BJ (cell line): ENCODE measurements at regions not wholly inside any gene's neighbourhood (a gene's known extent, or its start where the extent isn't known, plus 50 kb on each side); places are given as distances from the start of the nearest gene placed in this dataset.

Experiments used
- CTCF ChIA-PET: fragments of 350-600 bp; formaldehyde crosslinking; extraction: SDS; loops from one replicate; lab custom pipeline; 2021; ENCODE audit warnings: antibody characterized with exemption, inconsistent platforms; lab: Yijun Ruan, JAX
- POLR2A ChIA-PET: fragments of 300-600 bp; sonication (Branson Sonifier 250); formaldehyde crosslinking; extraction: SDS; loops from one replicate; lab custom pipeline; 2021; ENCODE audit warnings: antibody characterized with exemption; lab: Charles Lee
- DNase-seq: peaks from one replicate; pipeline ENCODE4 v3.0.0-alpha.2; 2011; ENCODE audit warnings: low read depth
- H3K27me3 ChIP-seq: 2 replicates; pipeline ENCODE4 v1.6.0; 2011; ENCODE audit warnings: low read length; ENCODE audit not compliant: control insufficient read depth, insufficient read depth
- H3K36me3 ChIP-seq: 2 replicates; pipeline ENCODE4 v1.5.1; 2011; ENCODE audit warnings: low read length; ENCODE audit not compliant: control insufficient read depth, insufficient read depth
- H3K4me3 ChIP-seq: 2 replicates; pipeline ENCODE4 v1.5.1; 2011; ENCODE audit warnings: low read depth, mild to moderate bottlenecking, control low read depth, low read length
- TF ChIP-seq, protein P1 (sequence below): IDR thresholded peaks from 2 replicates; pipeline ENCODE4 v1.5.1; 2011; ENCODE audit warnings: low read depth, mild to moderate bottlenecking, control low read depth, inconsistent platforms, low read length, moderate library complexity; ENCODE audit not compliant: insufficient read depth

DNA sequence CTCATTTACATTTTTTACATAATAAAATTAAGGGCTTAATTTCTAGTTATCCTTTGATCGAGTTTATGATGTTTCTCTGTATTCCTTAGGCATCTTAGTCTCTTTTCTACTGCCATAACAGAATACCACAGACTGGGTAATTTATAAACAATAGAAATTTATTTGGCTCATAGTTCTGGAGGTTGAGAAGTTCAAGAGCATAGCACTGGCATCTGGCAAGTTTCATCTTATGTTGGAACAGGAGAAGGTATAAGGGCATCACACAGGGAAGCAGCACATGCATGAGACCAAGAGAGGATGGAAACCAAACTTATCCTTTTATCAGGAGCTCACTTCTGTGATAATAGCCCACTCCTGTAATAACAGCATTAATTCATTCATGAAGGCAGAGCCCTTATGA, 284.9 kb upstream of the COX7C start:
- no peaks in the 10 kb centered on the region for H3K36me3 ChIP-seq
- CTCF ChIA-PET = no interaction called here
- TF ChIP-seq, protein P1, sequence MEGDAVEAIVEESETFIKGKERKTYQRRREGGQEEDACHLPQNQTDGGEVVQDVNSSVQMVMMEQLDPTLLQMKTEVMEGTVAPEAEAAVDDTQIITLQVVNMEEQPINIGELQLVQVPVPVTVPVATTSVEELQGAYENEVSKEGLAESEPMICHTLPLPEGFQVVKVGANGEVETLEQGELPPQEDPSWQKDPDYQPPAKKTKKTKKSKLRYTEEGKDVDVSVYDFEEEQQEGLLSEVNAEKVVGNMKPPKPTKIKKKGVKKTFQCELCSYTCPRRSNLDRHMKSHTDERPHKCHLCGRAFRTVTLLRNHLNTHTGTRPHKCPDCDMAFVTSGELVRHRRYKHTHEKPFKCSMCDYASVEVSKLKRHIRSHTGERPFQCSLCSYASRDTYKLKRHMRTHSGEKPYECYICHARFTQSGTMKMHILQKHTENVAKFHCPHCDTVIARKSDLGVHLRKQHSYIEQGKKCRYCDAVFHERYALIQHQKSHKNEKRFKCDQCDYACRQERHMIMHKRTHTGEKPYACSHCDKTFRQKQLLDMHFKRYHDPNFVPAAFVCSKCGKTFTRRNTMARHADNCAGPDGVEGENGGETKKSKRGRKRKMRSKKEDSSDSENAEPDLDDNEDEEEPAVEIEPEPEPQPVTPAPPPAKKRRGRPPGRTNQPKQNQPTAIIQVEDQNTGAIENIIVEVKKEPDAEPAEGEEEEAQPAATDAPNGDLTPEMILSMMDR = no peak
- H3K27me3 ChIP-seq = no peaks in the 10 kb centered on the region
- no peak for DNase-seq
- H3K4me3 ChIP-seq = no peak overlapping the region
- POLR2A ChIA-PET = no interaction called here

DNA sequence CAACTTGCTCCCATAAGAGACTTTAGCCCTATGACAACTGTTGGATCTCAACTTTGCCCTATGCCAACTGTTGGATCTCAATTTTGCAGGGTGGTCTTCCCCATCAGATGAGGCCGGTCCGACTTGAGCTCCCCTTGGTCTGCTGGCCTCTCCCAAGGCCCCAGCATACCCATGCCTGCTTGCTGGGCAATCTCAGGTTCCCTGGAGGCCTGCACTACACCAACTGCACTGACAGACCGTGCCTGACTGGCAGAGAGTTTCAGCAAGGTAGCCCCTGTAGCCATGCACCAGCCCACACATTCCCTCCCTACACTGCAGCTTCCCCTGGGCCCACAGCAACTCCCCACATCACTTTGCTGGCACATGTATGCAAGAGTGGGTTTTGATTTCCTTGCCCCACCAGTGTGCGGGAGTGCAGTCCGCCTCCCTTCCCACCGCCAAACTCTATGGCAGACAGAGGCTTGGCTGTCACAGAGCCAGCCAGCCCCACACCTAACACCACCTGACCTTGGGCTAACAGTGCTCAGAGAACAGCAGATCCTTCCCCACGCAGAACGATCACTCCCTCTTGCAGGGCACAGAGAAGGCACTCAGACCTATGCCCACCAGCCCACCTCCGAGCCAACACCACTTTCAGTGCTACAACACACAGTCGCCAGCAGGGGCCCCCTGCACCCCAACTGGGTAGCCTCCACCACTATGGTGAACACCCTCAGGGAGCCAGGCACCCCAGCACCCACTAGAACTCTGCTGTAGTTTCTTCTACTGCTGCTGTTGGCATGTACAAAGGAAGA, 279.9 kb upstream of the COX7C start:
- no peak for DNase-seq
- Histone ChIP-seq H3K36me3 (no peaks in the 10 kb centered on the region), H3K4me3 (no peak overlapping the region), H3K27me3 (no peaks in the 10 kb centered on the region)
- ChIA-PET POLR2A (no interaction called here), CTCF (no interaction called here)
- TF ChIP-seq, protein P1 = no peak

DNA sequence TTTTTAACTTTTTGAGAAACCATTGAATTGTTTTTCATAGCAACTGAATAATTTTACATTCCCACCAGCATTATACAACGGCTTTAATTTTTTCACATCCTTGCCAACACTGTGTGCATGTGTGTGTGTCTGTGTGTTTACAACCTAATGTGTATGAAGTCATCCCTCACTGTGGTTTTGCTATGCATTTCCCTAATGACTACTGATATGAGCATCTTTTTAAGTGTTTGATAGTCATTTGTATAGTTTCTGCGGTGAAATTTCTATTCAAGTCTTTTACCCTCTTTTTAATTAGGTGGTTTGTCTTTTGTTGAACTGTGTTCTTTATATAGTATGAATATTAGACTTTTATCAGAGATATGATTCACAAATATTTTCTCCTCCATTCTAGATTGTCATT, 263.1 kb upstream of the COX7C start:
- Histone ChIP-seq H3K4me3 (no peak overlapping the region), H3K27me3 (no peaks in the 10 kb centered on the region), H3K36me3 (no peaks in the 10 kb centered on the region)
- ChIA-PET POLR2A (no interaction called here), CTCF (no interaction called here)
- no peak for DNase-seq
- TF ChIP-seq, protein P1 = no peak

DNA sequence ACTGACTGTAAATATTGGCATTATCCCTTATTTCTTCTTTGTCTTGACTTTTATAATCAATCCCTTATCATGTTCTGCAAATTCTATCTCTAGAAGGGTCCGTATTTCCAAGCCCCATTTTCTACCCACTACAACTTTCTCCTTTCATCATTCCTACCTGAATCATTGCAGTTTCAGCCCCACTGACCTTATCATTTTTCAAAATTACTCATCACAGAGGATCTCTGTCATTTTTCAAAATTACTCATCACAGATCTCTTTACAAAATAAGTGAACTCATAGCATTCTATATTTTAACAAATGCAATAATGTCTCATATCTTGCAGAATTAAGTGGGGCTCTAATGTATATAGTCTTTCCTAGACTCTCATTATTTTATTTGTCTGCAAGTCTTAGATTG, 256.9 kb upstream of the COX7C start:
- ChIA-PET CTCF (no interaction called here), POLR2A (no interaction called here)
- TF ChIP-seq, protein P1 = no peak
- H3K36me3 ChIP-seq = no peaks in the 10 kb centered on the region
- no peaks in the 10 kb centered on the region for H3K27me3 ChIP-seq
- no peak for DNase-seq
- no peak overlapping the region for H3K4me3 ChIP-seq

DNA sequence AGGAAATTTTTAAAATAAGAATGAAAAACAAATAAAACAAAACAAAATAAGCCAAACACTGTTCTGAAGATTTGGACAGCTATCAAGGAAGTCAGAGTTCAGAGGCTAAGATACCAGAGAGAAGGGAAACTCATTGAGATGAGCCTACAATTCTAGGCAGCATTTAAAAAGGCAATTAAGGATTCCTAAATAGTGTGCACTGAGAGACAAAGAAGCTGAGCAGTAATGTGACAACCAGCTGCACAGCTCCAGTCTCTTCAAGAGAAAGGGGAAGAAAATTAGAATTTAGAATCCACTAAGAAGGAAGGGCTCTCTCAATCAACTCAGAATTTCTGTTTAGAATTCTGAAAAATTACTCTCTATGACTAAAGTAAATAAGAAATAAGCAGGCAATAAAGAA, 246.7 kb upstream of the COX7C start:
- no peaks in the 10 kb centered on the region for H3K36me3 ChIP-seq
- no peaks in the 10 kb centered on the region for H3K27me3 ChIP-seq
- ChIA-PET POLR2A (no interaction called here), CTCF (no interaction called here)
- no peak for DNase-seq
- TF ChIP-seq, protein P1 = no peak
- no peak overlapping the region for H3K4me3 ChIP-seq
